ENCODE measurements at regions not wholly inside any gene's neighbourhood (a gene's known extent, or its start where the extent isn't known, plus 50 kb on each side); places are given as distances from the start of the nearest gene placed in this dataset.
"Not testable (repeated sequence)": the region's sequence is repeated elsewhere in the genome, so short reads cannot be mapped to it uniquely, and the experiment has no call there.

- no peak for DNase-seq (ENCODE audit: low read depth)
These were observed 150.4 kb upstream of the SLC6A11 start for GRCh38 chr3:10665592-10665991.

- no peak for DNase-seq (ENCODE audit: low read depth)
These were observed 149.4 kb upstream of the SLC6A11 start for GRCh38 chr3:10666621-10667020.

- DNase-seq (ENCODE audit: low read depth): no peak
These were observed 148.8 kb upstream of the SLC6A11 start for GRCh38 chr3:10667269-10667668.

- no peak for DNase-seq (ENCODE audit: low read depth)
These were observed 148.0 kb upstream of the SLC6A11 start for GRCh38 chr3:10667901-10668476.

- no peak for DNase-seq (ENCODE audit: low read depth)
These were observed 146.5 kb upstream of the SLC6A11 start for GRCh38 chr3:10669490-10670048.

GRCh38 chr3:10672422-10672821 lies 143.6 kb upstream of the SLC6A11 start:
- DNase-seq (ENCODE audit: low read depth): no peak

- DNase-seq (ENCODE audit: low read depth): no peak
These were observed 141.4 kb upstream of the SLC6A11 start for GRCh38 chr3:10674578-10674977.

- DNase-seq (ENCODE audit: low read depth): no peak
These were observed 139.1 kb upstream of the SLC6A11 start for GRCh38 chr3:10676905-10677304.

GRCh38 chr3:10678796-10679376 lies 137.1 kb upstream of the SLC6A11 start:
- DNase-seq (ENCODE audit: low read depth): no peak

GRCh38 chr3:10680796-10681195 lies 135.2 kb upstream of the SLC6A11 start:
- no peak for DNase-seq (ENCODE audit: low read depth)

GRCh38 chr3:10682692-10683091 lies 133.3 kb upstream of the SLC6A11 start:
- DNase-seq (ENCODE audit: low read depth): no peak

GRCh38 chr3:10683106-10683505 lies 132.9 kb upstream of the SLC6A11 start:
- no peak for DNase-seq (ENCODE audit: low read depth)

- no peak for DNase-seq (ENCODE audit: low read depth)
These were observed 127.9 kb upstream of the SLC6A11 start for GRCh38 chr3:10688126-10688525.

- no peak for DNase-seq (ENCODE audit: low read depth)
These were observed 127.4 kb upstream of the SLC6A11 start for GRCh38 chr3:10688548-10689172.

- DNase-seq (ENCODE audit: low read depth): no peak
These were observed 123.9 kb upstream of the SLC6A11 start for GRCh38 chr3:10692039-10692622.

GRCh38 chr3:10693457-10693856 lies 122.6 kb upstream of the SLC6A11 start:
- no peak for DNase-seq (ENCODE audit: low read depth)

- DNase-seq (ENCODE audit: low read depth): no peak
These were observed 121.8 kb upstream of the SLC6A11 start for GRCh38 chr3:10694179-10694578.

GRCh38 chr3:10695186-10695585 lies 120.8 kb upstream of the SLC6A11 start:
- not testable (repeated sequence) for DNase-seq (ENCODE audit: low read depth)

GRCh38 chr3:10695595-10696285 lies 120.3 kb upstream of the SLC6A11 start:
- no peak for DNase-seq (ENCODE audit: low read depth)

GRCh38 chr3:10697918-10698317 lies 118.1 kb upstream of the SLC6A11 start:
- no peak for DNase-seq (ENCODE audit: low read depth)

GRCh38 chr3:10700821-10701220 lies 115.2 kb upstream of the SLC6A11 start:
- DNase-seq (ENCODE audit: low read depth): no peak

Measured in renal cortical epithelial cell (primary cell).